Thoracic aorta (tissue), 2 donors: ENCODE measurements at regions not wholly inside any gene's neighbourhood (a gene's known extent, or its start where the extent isn't known, plus 50 kb on each side); places are given as distances from the start of the nearest gene placed in this dataset.

ENCODE experiments used
- ATAC-seq: fragments of 150-250 bp; one replicate; pipeline ENCODE4 v1.8.0; 2017; ENCODE audit warnings: low read depth; ENCODE audit not compliant: insufficient number of reproducible peaks, low FRiP score
- DNase-seq: peaks from one replicate; pipeline ENCODE4 v3.0.0-alpha.2; 2020; ENCODE audit warnings: low spot score
- H3K27ac ChIP-seq, 2 donors: fragments of 200-600 bp; sonication (generic); 1 replicate in 1 of 2; 2 replicates in 1 of 2; pipeline ENCODE4 v1.5.1; 2016; ENCODE audit warnings: mild to moderate bottlenecking in 2 of 2, moderate library complexity in 2 of 2
- H3K27me3 ChIP-seq: fragments of 200-600 bp; sonication (generic); replicated peaks from 2 replicates; pipeline ENCODE4 v1.6.0; 2016; ENCODE audit warnings: mild to moderate bottlenecking; ENCODE audit not compliant: insufficient read depth
- H3K36me3 ChIP-seq: fragments of 200-600 bp; sonication (generic); one replicate; pipeline ENCODE4 v1.5.1; 2016
- H3K4me1 ChIP-seq, 2 donors: fragments of 200-600 bp; sonication (generic); 1 replicate in 1 of 2; 2 replicates in 1 of 2; pipeline versions ENCODE4 v1.5.1 to v1.6.0; 2016; ENCODE audit warnings: low read depth in 2 of 2, mild to moderate bottlenecking in 1 of 2; ENCODE audit not compliant: control insufficient read depth in 1 of 2
- H3K4me3 ChIP-seq: fragments of 200-600 bp; sonication (generic); 2 replicates; pipeline ENCODE4 v1.5.1; 2016; ENCODE audit warnings: mild to moderate bottlenecking
- H3K9me3 ChIP-seq: fragments of 200-600 bp; sonication (generic); 2 replicates; pipeline ENCODE4 v1.5.1; 2016
- TF ChIP-seq, protein P1 (sequence below): fragments of 200-600 bp; sonication (generic); IDR thresholded peaks from one replicate; pipeline ENCODE4 v1.5.1; 2019; ENCODE audit warnings: antibody characterized with exemption

DNA sequence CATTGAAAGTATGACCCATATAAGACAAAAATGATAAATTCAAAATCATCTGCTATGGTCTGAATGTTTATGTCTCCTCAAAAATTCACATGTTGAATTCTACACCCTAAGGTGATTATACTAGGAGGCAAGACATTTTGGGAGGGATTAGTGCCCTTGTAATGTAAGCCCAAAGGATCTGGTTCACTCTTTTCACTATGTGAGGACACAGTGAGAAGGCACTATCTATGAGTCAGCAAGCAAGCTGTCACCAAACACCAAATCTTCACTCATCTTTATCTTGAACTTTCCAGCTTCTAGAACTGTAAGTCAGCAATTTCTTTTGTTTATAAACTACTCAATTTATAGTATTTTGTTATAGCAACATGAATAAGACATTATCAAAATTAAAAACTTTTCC is 284.7 kb upstream of the ZC3H15 start:
- Histone ChIP-seq H3K27me3 (no peaks in the 10 kb centered on the region), H3K4me1 (no peaks in the 10 kb centered on the region), H3K27ac (no peak overlapping the region), H3K4me3 (no peak overlapping the region), H3K36me3 (no peaks in the 10 kb centered on the region), H3K9me3 (no peaks in the 10 kb centered on the region)
- TF ChIP-seq, protein P1, sequence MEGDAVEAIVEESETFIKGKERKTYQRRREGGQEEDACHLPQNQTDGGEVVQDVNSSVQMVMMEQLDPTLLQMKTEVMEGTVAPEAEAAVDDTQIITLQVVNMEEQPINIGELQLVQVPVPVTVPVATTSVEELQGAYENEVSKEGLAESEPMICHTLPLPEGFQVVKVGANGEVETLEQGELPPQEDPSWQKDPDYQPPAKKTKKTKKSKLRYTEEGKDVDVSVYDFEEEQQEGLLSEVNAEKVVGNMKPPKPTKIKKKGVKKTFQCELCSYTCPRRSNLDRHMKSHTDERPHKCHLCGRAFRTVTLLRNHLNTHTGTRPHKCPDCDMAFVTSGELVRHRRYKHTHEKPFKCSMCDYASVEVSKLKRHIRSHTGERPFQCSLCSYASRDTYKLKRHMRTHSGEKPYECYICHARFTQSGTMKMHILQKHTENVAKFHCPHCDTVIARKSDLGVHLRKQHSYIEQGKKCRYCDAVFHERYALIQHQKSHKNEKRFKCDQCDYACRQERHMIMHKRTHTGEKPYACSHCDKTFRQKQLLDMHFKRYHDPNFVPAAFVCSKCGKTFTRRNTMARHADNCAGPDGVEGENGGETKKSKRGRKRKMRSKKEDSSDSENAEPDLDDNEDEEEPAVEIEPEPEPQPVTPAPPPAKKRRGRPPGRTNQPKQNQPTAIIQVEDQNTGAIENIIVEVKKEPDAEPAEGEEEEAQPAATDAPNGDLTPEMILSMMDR = no peak
- DNase-seq = no peak
- ATAC-seq = no peak

DNA sequence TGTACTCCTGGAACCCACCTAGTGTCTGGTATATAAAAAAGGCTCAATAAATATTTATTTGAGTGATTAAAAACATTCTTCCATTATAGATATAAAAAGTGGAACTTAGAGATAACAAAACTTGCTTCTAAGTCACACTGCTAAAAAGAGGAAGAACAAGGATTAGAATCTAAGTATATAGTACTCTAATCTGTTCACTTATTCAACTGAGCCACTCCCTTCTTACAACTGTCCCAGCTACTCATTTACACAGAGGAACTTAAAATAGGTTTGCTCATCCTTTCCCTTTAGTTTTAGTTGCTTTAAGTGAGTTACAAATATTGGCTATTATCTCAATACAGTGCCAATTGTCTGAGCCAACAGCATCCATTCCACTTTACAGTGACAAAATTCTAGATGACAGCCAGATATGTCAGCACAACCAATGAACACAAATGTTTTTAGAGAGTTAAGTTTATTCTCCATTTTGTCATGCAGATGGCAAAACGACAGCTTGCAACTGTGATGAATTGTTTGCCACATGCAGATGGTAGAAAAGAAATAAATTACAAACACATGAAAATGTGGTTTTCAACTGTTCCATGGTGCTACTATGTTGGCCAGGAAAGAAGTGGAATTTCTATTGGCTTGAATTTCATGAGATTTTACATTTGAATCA is 280.7 kb upstream of the ZC3H15 start:
- H3K4me1 ChIP-seq = no peaks in the 10 kb centered on the region
- H3K9me3 ChIP-seq = no peaks in the 10 kb centered on the region
- no peaks in the 10 kb centered on the region for H3K36me3 ChIP-seq
- H3K27ac ChIP-seq = no peak overlapping the region
- ATAC-seq (no peak), DNase-seq (no peak)
- no peak overlapping the region for H3K4me3 ChIP-seq
- H3K27me3 ChIP-seq = no peaks in the 10 kb centered on the region
- TF ChIP-seq, protein P1 = no peak

DNA sequence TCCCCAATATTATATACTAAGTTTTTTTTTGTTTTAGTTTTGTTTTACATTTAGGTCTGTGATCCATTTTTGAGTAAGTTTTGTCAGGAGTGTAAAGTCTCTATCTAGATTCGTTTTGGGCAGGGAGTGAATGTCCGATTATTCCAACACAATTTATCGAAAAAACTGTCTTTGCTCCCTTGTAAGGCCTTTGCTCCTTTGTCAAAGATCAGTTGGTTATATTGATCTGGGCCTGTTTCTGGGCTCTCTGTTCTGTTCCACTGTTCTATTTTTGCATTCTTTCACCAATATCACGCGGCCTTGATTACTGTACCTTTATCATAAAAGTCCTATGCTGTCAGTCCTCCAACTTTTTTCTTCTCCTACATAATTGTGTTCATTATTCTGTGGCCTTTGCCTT is 276.5 kb upstream of the ZC3H15 start:
- H3K4me3 ChIP-seq = no peak overlapping the region
- H3K27me3 ChIP-seq = no peaks in the 10 kb centered on the region
- ATAC-seq = no peak
- no peak overlapping the region for H3K27ac ChIP-seq
- H3K4me1 ChIP-seq = no peaks in the 10 kb centered on the region
- TF ChIP-seq, protein P1 = no peak
- DNase-seq = no peak
- H3K9me3 ChIP-seq = no peaks in the 10 kb centered on the region
- H3K36me3 ChIP-seq = no peaks in the 10 kb centered on the region

DNA sequence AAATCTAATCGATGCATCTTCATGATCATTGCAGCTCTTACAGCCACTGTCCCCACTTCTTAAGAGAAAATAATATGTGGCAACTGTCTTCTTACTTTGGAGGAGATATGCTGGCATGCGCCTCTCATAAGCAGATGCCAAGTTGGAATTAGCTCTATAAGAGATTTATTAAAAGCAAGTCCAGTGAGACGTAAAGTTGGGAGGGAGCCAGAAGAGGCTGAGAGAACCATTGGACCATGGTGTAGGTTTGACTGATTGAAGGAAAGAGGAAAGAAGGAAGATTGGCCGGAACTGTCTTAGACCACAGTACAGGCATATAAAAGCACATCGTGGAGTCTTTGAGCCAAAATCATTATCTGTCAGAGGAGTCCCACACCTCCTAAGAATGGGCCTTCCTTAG is 265.7 kb upstream of the ZC3H15 start:
- TF ChIP-seq, protein P1 = no peak
- no peak overlapping the region for H3K4me3 ChIP-seq
- H3K4me1 ChIP-seq = no peaks in the 10 kb centered on the region
- no peak for ATAC-seq
- no peak overlapping the region for H3K27ac ChIP-seq
- H3K9me3 ChIP-seq = no peaks in the 10 kb centered on the region
- DNase-seq = no peak
- H3K27me3 ChIP-seq = no peaks in the 10 kb centered on the region
- H3K36me3 ChIP-seq = no peaks in the 10 kb centered on the region

DNA sequence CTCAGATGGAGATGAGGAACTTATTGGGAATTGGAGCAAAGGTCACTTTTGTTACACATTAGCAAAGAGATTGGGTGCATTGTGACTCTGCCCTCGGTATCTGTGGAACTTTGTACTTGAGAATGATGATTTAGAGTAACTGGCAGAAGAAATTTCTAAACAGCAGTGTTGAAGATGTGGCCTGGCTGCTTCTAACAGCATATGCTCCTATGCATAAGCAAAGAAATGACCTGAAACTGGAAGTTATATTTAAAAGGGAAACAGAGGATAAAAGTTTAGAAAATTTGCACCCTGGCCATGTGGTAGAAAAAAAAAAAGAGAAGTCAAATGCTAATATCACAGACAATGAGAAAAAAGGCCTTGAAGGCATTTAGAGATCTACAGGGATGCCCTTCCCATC is 256.8 kb upstream of the ZC3H15 start:
- no peaks in the 10 kb centered on the region for H3K27me3 ChIP-seq
- H3K27ac ChIP-seq = no peak overlapping the region
- DNase-seq (no peak), ATAC-seq (no peak)
- H3K36me3 ChIP-seq = no peaks in the 10 kb centered on the region
- no peaks in the 10 kb centered on the region for H3K4me1 ChIP-seq
- peaks cover 47% of the 10 kb centered on the region for H3K9me3 ChIP-seq
- H3K4me3 ChIP-seq = no peak overlapping the region
- TF ChIP-seq, protein P1 = no peak
